OCI-LY1 (cell line): ENCODE measurements at regions not wholly inside any gene's neighbourhood (a gene's known extent, or its start where the extent isn't known, plus 50 kb on each side); places are given as distances from the start of the nearest gene placed in this dataset.

Experiments used
- EZH2 ChIP-seq: fragments of 200-600 bp; sonication (generic), shearing (Covaris generic); IDR thresholded peaks from 2 replicates; pipeline ENCODE4 v1.8.0; 2017; ENCODE audit warnings: borderline replicate concordance, mixed run types, mild to moderate bottlenecking, antibody characterized with exemption, low read length, moderate library complexity, mixed read lengths
- TF ChIP-seq, protein P1 (sequence below): fragments of 200-600 bp; sonication (generic), shearing (Covaris generic); IDR thresholded peaks from 2 replicates; pipeline ENCODE4 v1.5.1; 2017; ENCODE audit warnings: mild to moderate bottlenecking, antibody characterized with exemption, low read length, moderate library complexity, mixed read lengths

DNA sequence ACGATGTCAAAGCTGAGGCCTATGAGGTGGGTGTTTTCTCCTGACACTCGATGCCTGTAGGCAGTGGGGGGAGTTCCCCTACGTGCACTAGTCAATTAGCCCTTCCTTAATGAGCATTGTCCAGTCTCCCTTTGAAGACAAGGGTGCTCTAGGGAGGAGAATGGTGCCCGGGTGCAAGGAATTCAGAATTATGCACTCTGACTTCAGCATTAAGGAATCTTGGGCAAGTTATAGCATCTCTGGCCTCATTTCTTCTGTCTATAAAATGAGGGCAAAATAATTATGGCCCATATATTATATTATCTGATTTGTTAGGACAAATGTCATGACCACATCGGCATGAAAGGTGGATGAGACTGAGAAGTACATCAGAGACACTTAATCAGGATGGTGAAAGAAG, 82.1 kb upstream of the SLC7A1 start:
- TF ChIP-seq, protein P1, sequence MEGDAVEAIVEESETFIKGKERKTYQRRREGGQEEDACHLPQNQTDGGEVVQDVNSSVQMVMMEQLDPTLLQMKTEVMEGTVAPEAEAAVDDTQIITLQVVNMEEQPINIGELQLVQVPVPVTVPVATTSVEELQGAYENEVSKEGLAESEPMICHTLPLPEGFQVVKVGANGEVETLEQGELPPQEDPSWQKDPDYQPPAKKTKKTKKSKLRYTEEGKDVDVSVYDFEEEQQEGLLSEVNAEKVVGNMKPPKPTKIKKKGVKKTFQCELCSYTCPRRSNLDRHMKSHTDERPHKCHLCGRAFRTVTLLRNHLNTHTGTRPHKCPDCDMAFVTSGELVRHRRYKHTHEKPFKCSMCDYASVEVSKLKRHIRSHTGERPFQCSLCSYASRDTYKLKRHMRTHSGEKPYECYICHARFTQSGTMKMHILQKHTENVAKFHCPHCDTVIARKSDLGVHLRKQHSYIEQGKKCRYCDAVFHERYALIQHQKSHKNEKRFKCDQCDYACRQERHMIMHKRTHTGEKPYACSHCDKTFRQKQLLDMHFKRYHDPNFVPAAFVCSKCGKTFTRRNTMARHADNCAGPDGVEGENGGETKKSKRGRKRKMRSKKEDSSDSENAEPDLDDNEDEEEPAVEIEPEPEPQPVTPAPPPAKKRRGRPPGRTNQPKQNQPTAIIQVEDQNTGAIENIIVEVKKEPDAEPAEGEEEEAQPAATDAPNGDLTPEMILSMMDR, result no peak
- TF ChIP-seq EZH2, result no peak
